K562 (cell line): ENCODE measurements at regions not wholly inside any gene's neighbourhood (a gene's known extent, or its start where the extent isn't known, plus 50 kb on each side); places are given as distances from the start of the nearest gene placed in this dataset.

ENCODE experiments used
- CTCF ChIP-seq, 3 experiments: IDR thresholded peaks in 2 of 3; conservative IDR thresholded peaks in 1 of 3; 2 replicates each; pipeline ENCODE4 v1.5.1; 2011 to 2012; ENCODE audit warnings: low read length in 3 of 3, mild to moderate bottlenecking in 3 of 3, control low read depth in 2 of 3, improper control_type of control experiment in 1 of 3, inconsistent platforms in 1 of 3, low read depth in 1 of 3, mixed read lengths in 1 of 3, moderate library complexity in 1 of 3; ENCODE audit not compliant: insufficient read depth in 2 of 3
- EP300 ChIP-seq: IDR thresholded peaks from 2 replicates; pipeline ENCODE4 v1.6.1; 2012; ENCODE audit warnings: low read length, improper control_type of control experiment
- KDM1A ChIP-seq, 2 experiments: fragments of 450-650 bp; IDR thresholded peaks; 2 replicates each; pipeline ENCODE4 v1.6.1; 2016; ENCODE audit warnings: mild to moderate bottlenecking in 2 of 2
- MTF1 ChIP-seq: fragments of 250-450 bp; sonication (Bioruptor Pico); IDR thresholded peaks from 2 replicates; pipeline ENCODE4 v1.9.0; 2021; ENCODE audit warnings: moderate library complexity, mild to moderate bottlenecking, inconsistent platforms, borderline replicate concordance
- NBN ChIP-seq: fragments of 450-650 bp; IDR thresholded peaks from 2 replicates; pipeline ENCODE4 v1.6.1; 2016; ENCODE audit warnings: low read depth, mild to moderate bottlenecking
- NCOA1 ChIP-seq: fragments of 450-650 bp; IDR thresholded peaks from 2 replicates; pipeline ENCODE4 v1.6.1; 2016; ENCODE audit warnings: low read depth
- USF2 ChIP-seq: sonication (generic); formaldehyde crosslinking; IDR thresholded peaks from 2 replicates; pipeline ENCODE4 v1.5.0; 2020; ENCODE audit warnings: missing genetic modification reagents
- ZNF431 ChIP-seq: sonication (generic); formaldehyde crosslinking; IDR thresholded peaks from 2 replicates; pipeline ENCODE4 v1.8.0; 2022; ENCODE audit warnings: mild to moderate bottlenecking, missing genetic modification reagents
- TF ChIP-seq, protein P1 (sequence below): sonication (generic); formaldehyde crosslinking; IDR thresholded peaks from 2 replicates; pipeline ENCODE4 v1.8.1; 2023; ENCODE audit warnings: missing genetic modification reagents, mild to moderate bottlenecking, borderline replicate concordance
- TF ChIP-seq, protein P2 (sequence below), 2 experiments: fragments of 450-650 bp; conservative IDR thresholded peaks; 2 replicates each; pipeline ENCODE4 v1.6.1; 2017; ENCODE audit warnings: mild to moderate bottlenecking in 2 of 2, moderate library complexity in 2 of 2

DNA sequence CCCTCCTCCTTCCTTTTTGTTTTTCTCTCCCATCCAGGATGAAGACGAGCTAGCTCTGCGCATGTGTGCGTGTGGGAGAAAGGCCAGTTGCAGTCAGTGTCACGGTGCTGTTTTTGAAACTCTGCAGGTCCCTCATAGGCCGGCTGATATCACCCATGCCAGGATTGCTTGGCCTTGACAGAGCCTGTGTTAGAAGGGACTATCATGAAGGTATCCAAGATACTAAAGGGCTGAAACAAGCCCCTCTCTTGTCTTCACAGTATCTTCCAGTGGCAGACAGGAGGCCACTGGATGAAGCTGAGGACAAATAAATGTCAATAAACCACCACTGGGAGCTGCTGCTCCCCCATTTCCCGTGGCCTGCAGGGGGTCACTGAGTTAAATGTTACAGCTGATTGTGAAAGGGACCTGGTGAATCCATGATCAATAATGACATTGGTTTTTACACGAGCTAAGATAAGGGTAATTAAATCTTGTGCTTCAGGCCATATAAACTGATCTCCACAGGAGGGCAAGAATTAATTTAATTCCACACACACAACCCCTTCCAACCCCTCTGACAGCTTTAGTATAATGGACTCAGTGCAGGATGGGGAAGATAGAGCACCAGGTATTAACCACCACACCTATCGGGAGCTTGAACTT, 64.6 kb upstream of the TARBP1 start:
- TF ChIP-seq CTCF (IDR thresholded peaks at IDR 0.05 in 2 of 3, conservative IDR thresholded peaks at IDR 0.05 in 1 of 3; ENCODE audit: insufficient read depth in 2 of 3, low read depth in 1 of 3, low read length in 3 of 3) (no peak; a peak in 2 of 6 replicates), USF2 (CRISPR knock-in tag) (no peak), ZNF431 (CRISPR knock-in tag) (no peak), NCOA1 (no peak), EP300 (no peak), KDM1A (IDR thresholded peaks at IDR 0.05) (no peak), NBN (no peak), MTF1 (CRISPR knock-in tag) (no peak)
- TF ChIP-seq, protein P1, sequence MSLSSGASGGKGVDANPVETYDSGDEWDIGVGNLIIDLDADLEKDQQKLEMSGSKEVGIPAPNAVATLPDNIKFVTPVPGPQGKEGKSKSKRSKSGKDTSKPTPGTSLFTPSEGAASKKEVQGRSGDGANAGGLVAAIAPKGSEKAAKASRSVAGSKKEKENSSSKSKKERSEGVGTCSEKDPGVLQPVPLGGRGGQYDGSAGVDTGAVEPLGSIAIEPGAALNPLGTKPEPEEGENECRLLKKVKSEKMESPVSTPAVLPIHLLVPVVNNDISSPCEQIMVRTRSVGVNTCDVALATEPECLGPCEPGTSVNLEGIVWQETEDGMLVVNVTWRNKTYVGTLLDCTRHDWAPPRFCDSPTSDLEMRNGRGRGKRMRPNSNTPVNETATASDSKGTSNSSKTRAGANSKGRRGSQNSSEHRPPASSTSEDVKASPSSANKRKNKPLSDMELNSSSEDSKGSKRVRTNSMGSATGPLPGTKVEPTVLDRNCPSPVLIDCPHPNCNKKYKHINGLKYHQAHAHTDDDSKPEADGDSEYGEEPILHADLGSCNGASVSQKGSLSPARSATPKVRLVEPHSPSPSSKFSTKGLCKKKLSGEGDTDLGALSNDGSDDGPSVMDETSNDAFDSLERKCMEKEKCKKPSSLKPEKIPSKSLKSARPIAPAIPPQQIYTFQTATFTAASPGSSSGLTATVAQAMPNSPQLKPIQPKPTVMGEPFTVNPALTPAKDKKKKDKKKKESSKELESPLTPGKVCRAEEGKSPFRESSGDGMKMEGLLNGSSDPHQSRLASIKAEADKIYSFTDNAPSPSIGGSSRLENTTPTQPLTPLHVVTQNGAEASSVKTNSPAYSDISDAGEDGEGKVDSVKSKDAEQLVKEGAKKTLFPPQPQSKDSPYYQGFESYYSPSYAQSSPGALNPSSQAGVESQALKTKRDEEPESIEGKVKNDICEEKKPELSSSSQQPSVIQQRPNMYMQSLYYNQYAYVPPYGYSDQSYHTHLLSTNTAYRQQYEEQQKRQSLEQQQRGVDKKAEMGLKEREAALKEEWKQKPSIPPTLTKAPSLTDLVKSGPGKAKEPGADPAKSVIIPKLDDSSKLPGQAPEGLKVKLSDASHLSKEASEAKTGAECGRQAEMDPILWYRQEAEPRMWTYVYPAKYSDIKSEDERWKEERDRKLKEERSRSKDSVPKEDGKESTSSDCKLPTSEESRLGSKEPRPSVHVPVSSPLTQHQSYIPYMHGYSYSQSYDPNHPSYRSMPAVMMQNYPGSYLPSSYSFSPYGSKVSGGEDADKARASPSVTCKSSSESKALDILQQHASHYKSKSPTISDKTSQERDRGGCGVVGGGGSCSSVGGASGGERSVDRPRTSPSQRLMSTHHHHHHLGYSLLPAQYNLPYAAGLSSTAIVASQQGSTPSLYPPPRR (CRISPR knock-in tag) = no peak
- TF ChIP-seq, protein P2, sequence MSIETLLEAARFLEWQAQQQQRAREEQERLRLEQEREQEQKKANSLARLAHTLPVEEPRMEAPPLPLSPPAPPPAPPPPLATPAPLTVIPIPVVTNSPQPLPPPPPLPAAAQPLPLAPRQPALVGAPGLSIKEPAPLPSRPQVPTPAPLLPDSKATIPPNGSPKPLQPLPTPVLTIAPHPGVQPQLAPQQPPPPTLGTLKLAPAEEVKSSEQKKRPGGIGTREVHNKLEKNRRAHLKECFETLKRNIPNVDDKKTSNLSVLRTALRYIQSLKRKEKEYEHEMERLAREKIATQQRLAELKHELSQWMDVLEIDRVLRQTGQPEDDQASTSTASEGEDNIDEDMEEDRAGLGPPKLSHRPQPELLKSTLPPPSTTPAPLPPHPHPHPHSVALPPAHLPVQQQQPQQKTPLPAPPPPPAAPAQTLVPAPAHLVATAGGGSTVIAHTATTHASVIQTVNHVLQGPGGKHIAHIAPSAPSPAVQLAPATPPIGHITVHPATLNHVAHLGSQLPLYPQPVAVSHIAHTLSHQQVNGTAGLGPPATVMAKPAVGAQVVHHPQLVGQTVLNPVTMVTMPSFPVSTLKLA (conservative IDR thresholded peaks at IDR 0.05) = no peak
